Neural cell (in vitro differentiated cells): ENCODE measurements at regions not wholly inside any gene's neighbourhood (a gene's known extent, or its start where the extent isn't known, plus 50 kb on each side); places are given as distances from the start of the nearest gene placed in this dataset.

ENCODE experiments used
- CTCF ChIP-seq: fragments of 450-650 bp; IDR thresholded peaks from 2 replicates; pipeline ENCODE4 v1.5.1; 2014; ENCODE audit warnings: antibody characterized with exemption, mild to moderate bottlenecking, moderate library complexity; ENCODE audit not compliant: poor library complexity, severe bottlenecking
- EP300 ChIP-seq: fragments of 450-650 bp; conservative IDR thresholded peaks from 2 replicates; pipeline ENCODE4 v1.6.1; 2014; ENCODE audit warnings: antibody characterized with exemption, mild to moderate bottlenecking, moderate library complexity; ENCODE audit not compliant: poor library complexity, severe bottlenecking
- EZH2 ChIP-seq: fragments of 200-600, 300-800 bp; shearing (Covaris generic), sonication (generic); IDR thresholded peaks from 2 replicates; pipeline ENCODE4 v1.6.1; 2014; ENCODE audit warnings: antibody characterized with exemption, low read length, borderline replicate concordance, mild to moderate bottlenecking; ENCODE audit not compliant: insufficient read depth, poor library complexity, severe bottlenecking
- MXI1 ChIP-seq: fragments of 450-650 bp; conservative IDR thresholded peaks from 2 replicates; pipeline ENCODE4 v1.6.1; 2014; ENCODE audit warnings: antibody characterized with exemption, mild to moderate bottlenecking; ENCODE audit not compliant: poor library complexity, severe bottlenecking
- POLR2AphosphoS5 ChIP-seq: IDR thresholded peaks from 2 replicates; pipeline ENCODE4 v1.6.1; 2012

GRCh38 chr2:13035866-13036265 is 319.1 kb downstream of the TRIB2 start:
- TF ChIP-seq CTCF (no peak), EP300 (no peak), POLR2AphosphoS5 (no peak), EZH2 (no peak), MXI1 (no peak)
